Renal cortical epithelial cell (primary cell): ENCODE measurements at regions not wholly inside any gene's neighbourhood (a gene's known extent, or its start where the extent isn't known, plus 50 kb on each side); places are given as distances from the start of the nearest gene placed in this dataset.

Experiments
- DNase-seq: peaks from one replicate; pipeline ENCODE4 v3.0.0-alpha.2; 2011; ENCODE audit warnings: low read depth

GRCh38 chr2:20914087-20914486 lies 91.2 kb upstream of the LDAH start:
- no peak for DNase-seq

- DNase-seq: no peak
These were observed 90.6 kb upstream of the LDAH start for GRCh38 chr2:20913491-20913890.

GRCh38 chr2:20900052-20900636 lies 77.2 kb upstream of the LDAH start:
- no peak for DNase-seq

- no peak for DNase-seq
These were observed 75.1 kb upstream of the LDAH start for GRCh38 chr2:20897874-20898453.

DNA sequence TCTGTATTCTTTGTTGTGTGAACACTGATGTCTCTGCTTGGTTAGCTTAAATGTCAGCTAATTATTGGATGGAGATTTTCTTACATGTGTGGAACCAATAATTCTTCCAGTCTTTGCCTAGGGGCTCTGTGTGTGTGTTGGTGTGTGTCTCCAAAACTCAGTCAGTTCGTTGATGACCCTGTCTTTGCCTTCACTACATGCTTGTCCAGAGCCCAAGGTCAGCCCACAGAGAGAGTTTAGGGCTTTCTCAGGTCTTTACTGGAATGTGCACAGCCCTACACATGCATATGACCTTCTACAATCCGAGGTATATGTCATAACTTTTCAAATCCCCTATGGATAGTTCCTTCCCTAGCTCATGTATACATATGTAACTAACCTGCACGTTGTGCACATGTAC lies 74.1 kb upstream of the LDAH start:
- DNase-seq: no peak

GRCh38 chr2:20884829-20885228 lies 61.9 kb upstream of the LDAH start:
- DNase-seq: no peak

GRCh38 chr2:20882466-20883170 lies 59.7 kb upstream of the LDAH start:
- no peak for DNase-seq

- no peak for DNase-seq
These were observed 57.4 kb upstream of the LDAH start for GRCh38 chr2:20880221-20880771.

GRCh38 chr2:20879221-20879620 lies 56.3 kb upstream of the LDAH start:
- DNase-seq: no peak

DNA sequence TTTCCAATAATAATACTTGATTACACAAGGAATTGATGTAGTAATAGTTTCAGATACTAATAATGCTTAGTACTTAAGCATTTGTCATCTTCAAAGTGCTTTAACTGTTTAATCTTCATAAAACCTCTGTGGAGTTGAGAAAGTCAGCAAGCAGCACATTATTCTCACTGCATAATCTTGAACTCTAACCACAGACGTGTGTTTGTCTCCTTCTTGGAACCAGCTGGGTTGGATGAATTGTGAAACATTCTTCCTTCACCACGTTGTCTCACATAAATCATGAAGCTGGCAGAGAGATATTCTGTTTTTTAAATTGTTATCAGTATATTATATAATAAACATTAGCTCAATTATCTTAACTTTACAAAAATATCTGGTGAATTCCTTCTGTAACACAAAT lies 55.1 kb upstream of the LDAH start:
- no peak for DNase-seq
